ELF-1 (cell line): ENCODE measurements at regions not wholly inside any gene's neighbourhood (a gene's known extent, or its start where the extent isn't known, plus 50 kb on each side); places are given as distances from the start of the nearest gene placed in this dataset.
A peak's percentile ranks its signal among the peaks of the same experiment; 100 is the strongest.

Source experiments
- DNase-seq: peaks from one replicate; pipeline ENCODE4 v3.0.0-alpha.2; 2016; ENCODE audit warnings: low read depth, low spot score

DNA sequence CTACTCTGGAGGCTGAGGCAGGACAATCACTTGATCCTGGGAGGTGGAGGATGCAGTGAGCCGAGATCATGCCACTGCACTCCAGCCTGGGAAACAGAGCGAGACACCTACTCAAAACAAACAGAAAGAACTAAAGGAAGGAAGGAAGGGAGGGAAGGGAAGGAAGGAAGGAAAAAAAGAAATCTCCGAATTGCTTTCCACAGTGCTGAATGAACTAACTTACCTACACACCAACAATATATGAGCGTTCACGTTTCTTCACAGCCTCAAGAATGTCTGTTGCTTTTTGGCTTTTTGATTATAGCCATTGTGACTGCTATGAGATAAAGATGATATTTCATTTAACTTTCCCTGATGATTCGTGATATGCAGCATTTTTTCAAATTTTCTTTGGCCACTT, 1343.7 kb downstream of the LRFN5 start:
- no peak for DNase-seq

DNA sequence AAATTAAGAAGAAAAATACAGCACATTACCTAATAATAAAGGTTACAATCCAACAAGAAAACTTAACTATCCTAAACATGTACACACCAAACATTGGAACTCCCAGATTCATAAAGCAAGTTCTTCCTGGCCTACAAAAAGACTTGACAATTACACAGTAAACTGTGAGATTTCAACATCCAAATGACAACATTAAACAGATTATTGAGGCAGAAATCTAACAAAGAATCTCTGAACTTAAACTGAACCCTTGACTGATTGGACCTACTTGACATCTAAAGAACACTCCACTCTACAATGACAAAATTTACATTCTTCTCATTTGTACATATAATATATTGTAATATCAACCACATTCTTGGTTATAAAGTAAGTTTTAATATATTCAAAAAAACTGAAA, 1341.3 kb downstream of the LRFN5 start:
- no peak for DNase-seq

DNA sequence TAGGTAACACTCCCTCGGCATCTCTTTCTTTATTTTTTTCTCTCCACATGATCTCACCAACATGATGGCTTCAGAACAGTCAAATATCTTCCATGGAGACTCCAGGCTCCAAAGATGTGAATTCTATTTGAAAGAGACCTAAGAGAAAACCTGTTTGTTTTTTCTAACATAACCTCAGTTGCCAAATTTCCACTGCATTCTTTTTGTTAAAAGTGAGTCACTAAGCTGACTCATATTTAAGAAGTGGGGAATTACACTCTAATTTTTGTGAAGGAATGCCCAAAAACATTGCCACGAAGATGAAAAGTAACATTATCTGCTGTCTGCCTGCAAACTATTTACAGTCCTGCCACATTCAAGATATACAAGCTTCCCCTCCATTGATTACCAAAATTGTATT, 1337.6 kb downstream of the LRFN5 start:
- DNase-seq = no peak

DNA sequence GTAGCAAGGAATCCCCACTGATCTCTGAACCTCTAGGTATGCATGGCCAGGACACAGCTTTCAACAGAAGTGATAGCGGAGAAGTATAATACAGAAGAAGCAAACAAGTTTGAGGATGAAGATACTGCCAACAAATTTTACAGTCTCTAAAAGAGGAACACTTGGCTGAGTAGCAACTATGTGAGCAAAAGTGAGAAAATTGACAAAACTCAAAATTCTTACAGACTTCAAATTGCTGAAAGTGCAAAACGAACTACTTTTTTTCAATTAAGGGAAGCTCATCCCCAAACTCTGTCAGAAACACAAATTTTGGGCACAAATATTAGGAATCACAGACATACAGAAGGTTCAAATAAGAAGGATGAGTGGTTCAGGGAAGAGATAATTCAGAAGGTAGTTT, 1324.6 kb downstream of the LRFN5 start:
- DNase-seq = no peak

DNA sequence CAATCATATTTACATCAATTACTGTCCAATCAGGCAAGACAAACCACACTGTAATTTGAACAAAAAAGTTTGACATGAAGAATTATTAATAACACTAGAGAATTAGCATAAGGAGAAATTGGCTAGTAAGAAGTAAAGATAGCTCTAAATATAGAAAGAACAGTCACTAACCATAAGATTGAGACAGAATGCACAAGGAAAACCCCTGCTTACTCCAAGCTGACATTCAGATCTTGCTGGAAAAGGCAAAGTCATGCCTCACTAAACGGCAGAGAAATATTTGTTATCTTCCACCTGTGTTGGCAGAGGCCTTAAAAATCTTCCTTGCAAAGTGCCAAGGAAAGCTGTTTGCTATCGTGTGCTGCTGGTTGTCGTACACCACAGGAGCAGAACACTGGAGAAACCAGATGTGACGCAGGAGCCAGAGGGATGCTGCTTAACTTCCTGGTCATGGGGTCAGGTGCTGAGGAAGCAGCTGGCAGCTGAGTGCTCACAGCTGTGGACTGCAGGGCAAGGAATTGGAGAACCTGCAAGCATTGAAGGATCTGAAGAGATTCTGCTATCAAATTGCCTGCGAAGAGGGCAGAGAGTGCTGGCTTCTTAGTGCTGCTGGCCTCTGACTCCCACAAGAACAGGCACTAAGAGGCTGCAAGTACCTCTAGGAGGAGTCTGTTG, 1323.3 kb downstream of the LRFN5 start:
- DNase-seq = no peak

DNA sequence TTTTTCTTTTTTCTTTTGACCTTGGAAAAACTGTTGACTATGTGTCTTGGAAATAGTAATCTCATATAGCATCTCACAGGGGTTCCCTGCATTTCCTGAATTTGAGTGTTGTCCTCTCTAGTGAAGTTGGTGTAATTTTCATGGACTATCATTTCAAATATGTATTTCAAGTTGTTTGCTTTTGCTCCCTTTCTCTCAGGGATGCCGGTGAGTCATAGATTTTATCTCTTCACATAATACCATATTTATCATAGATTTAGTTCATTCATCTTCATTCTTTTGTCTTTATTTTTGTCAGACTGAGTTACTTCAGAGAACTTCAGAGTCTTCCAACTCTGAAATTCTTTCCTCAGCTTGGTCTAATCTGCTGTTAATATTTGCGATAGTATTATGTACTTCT, 1320.6 kb downstream of the LRFN5 start:
- no peak for DNase-seq

DNA sequence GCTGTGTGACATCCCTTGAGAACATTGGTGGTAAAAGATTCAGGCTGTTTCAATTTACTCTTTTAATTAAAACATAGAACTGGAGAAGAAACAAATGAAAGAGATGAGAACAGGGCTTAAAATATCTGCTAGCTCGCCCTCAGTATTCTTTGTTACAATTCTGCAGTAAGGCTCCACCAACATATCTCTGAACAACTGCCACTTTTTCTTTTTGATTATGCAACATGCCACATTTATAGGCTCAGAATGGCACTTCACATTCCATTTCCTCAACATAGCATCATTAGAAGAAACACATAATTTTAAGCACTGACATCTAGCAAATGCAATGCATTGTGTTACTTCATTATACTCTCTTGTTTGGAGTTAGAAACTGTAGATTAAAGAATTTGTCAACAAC, 1315.2 kb downstream of the LRFN5 start:
- DNase-seq = no peak

DNA sequence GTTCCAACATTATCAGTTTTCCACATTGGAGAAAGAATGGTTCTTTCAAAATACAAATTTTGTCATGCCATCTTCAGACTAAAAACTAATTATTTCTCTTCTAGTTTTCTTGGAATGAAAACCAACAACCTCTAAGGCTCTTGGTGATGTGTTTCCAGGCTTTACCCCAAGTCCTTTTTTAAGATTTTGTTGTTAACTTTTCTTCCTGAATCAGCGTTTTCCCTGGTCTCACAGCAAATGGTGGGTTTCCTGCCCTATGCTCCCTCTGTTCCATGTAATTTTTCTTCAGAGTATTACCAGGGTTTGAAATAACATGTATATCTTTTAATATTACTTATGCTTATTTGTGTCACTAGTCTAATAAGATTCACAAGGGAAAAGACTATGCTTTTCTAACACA, 1311.9 kb downstream of the LRFN5 start:
- DNase-seq = no peak

DNA sequence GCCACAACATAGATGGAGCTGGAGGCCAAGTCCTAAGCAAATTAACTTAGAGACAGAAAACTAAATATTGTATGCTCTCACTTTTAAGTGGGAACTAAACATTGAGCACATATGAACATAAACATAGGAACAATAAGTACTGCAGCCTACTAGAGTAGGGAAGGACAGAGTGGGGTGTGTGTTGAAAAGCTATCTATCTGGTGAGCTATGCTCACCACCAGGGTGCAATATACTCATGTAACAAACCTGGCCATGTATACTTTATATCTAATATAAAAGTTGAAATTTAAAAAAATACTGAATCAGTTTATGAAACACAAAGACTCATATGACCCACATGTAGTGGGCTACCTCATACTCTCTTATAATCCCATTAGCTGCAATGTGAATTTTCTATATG, 1305.0 kb downstream of the LRFN5 start:
- no peak for DNase-seq

DNA sequence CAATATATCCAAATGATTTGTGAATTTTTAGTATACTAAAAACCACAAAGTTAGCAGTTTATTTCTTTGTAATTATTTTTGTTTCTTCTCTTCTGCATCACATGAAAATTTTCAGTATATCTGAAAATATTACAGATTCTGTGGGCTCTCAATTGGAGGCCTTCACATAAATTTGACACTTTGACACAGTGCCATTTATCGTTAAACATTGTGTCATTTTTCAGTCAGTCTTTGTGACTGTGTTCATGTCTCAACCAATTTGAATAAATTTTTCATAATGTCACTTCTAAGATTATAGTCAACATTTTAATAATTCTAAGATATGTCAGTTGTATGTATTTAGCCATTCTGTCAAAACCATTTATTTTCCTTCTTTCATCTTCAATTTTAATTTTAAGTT, 1303.0 kb downstream of the LRFN5 start:
- DNase-seq = no peak

DNA sequence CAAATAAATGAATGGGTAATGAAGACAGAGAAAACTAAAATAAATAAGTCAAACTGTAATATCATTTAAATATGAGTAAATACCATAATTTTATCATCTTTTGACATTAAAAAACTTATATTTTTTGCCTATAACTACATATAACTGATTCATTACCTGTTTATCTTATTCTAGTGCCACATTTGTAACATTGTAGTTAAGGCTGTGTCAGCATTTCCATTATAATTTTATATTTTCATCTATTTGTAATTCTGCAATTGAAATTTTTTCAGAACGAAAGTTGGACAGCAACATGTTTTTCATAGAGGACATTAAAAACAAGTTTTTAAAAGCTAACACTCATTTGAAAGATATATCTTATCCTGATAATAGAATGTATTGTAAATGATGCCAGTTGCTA, 1286.5 kb downstream of the LRFN5 start:
- no peak for DNase-seq

DNA sequence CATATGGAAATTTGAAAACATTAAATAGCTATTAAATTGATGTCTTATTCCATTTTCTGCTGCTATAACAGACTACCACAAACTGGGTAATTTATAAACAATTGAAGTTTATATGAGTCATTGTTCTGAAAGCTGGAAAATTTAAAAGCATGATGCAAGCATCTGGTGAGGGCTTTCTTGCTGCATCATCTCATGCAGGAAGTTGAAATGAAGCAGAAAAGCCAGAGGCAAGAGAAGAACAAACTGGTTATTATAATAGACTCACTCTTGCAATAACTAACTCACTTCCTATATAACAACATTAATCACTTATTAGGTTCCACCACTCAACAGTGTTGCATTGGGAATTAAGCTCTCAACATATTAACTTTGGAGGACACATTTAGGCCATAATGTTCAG, 1277.4 kb downstream of the LRFN5 start:
- no peak for DNase-seq

DNA sequence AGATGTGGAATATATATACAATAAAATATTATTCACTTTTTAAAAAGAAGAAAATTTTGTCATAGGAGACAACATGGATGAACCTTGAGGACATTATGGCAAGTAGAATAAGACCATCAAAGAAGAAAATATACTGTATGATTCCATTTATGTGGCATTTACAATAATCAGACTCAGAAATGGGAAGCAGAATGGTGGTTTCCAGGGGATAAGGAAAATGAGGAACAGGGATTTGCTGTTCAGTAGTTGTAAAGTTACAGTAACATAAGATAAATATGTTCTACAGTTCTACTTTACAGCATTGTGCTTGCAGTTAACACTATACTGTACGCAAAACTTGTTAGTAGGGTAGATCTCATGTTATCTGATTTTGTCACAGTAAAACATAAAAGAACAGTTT, 1271.0 kb downstream of the LRFN5 start:
- no peak for DNase-seq

DNA sequence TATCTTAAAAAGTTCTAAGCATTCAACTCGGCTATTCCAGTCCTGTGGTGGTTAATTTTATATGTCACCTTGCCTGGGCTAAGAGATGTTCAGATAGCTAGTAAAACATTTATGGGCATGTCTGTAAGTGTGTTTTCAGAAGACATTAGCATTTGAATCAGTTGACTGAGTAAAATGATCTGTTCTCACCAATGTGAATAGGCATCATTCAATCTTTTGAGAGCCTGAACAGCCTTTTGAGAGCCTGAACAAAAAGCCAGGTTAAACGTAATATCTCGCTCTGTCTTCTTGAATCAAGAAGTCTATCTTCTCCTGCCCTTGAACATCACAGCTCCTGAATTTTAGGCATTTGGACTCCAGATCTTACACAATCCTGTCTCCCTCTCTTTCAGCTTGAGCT, 1266.1 kb downstream of the LRFN5 start:
- no peak for DNase-seq

DNA sequence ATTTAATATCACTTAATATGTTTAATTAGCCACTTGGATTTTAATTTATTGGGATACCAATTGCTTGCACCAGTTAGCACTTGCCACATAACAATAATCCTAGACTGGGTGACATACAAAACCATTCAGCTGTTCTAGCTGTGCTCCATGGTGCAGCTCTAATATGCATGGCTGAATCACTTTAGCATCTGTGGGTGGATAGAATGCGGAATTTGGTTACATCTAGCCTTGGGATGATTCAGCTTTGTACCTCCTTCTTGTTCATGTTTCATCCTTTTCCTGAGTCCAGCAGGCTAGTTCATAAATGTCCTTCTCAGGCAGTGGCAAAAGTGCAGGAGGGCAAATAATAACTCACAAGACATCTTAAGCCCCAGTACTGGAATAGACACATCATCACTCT, 1263.0 kb downstream of the LRFN5 start:
- DNase-seq = no peak

DNA sequence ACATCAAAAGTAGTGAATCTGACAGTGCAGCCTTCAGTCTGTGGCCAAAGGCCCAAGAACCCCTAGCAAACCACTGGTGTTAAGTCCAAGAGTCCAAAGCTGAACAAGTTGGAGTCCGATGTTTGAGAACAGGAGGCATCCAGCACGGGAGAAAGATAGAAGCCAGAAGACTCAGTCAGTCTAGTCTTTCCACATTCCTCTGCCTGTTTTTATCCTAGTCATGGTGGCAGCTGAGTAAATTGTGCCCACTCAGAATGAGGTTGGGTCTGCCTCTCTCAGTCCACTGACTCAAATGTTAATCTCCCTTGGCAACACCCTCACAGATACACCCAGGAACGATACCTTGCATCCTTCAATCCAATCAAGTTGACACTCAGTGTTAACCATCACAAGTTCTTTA, 1255.4 kb downstream of the LRFN5 start:
- peak; percentile 40 for DNase-seq

DNA sequence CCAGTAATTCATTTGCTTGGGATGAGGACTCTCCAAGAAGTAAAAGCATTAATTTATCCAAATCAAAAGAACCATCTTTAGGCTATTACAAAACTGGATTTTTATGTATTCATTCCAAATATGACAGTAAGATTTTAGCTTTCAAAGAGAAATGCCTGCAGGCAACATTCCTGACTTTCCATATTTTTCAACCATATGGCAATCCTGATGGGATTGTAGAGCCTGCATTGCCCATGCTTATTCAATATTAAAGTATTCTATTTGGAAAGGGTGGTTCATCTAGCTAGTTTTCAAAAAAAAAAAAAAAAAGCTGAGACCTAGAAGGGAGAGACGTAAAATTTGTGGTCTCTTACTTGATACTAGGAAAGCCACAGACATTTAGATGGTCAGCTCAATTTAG, 1253.7 kb downstream of the LRFN5 start:
- no peak for DNase-seq

DNA sequence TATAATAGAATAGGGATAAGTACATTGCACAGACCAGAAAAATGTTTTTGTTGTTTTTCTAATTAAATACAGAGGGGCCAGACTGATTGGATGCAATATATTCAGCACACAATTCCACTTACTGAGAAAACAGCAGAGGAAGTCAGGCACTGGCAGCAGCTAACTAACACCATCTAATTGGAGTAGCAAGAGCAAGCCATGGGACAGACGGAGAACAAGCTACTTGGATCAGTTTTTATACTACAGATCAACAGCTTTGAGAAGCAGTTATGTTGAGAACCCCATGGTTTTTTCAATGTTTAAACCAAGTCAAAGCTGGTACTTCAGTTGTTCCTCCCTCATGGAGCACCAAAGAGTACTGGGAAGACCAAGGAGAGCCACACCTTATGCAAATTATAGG, 1249.4 kb downstream of the LRFN5 start:
- no peak for DNase-seq

DNA sequence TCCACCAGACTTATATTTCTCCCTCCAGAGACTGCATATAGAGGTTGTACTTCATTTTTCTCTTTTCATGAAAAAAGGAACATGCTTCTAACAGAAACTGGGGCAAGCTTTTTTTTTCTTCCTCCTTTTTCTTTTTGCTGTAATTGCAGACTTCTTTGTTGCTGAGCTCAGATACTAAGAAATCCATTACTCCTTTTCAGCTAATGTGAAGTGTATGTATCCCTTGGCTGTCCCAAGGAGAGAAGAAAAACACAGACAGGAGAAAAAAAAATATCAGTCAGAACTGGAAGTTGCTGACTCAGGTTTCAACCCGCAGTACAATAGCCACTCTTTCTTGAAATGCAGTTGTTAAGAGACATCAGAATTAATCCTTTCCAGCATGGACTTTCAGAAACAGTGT, 1248.4 kb downstream of the LRFN5 start:
- DNase-seq = no peak

DNA sequence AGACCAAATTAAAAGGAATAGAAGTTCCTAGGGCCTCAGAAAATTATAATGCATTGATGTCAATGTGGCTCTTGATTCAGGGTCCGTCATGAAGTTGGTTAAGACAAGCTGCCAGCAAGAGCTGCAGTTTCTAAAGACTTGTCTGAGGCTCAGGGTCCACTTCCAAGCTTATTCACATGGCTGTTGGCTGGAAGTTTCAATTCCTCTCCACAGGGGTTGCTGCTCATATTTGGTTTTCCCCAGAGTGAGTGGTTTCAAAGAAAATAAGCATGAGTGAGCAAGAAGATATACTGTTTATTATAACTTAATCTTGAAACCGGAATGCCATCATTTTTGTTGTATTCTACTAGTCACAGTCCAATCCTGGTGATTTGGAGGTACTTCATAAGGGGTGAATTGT, 1247.4 kb downstream of the LRFN5 start:
- no peak for DNase-seq

DNA sequence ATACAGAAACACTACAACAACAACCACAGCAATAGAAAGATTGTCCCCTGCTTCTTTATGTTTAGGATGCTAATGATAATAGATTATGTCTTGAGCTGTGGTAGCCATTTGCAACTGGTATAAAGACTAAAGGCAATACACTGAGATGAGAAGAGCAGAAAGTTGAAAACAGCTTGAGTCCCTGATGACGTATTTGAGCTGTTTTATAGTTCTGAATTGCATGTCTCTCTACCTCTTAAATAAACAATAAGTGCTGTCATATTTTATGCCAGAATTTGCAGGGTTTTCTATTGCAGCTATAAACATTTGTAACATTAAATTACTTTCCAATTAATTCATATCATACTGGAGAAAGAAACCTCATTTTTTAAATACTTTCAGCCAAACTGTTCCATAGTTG, 1242.0 kb downstream of the LRFN5 start:
- DNase-seq = no peak

DNA sequence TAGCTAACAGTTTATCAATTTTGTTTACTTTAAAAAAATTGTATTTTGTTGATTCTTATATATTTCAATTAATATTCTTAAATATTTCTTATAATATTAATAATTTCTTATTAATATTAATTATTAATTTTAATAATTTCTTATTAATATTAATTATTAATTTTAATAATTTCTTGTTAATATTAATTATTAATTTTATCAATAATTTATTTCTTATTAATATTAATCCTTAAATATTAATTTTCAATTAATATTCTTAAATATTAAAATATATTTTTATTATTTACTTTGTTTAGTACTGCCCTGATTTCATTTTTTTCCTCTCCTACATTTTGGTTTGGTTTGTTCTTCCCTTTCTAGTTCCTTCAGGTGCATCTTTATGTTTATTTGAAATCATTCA, 1208.1 kb downstream of the LRFN5 start:
- no peak for DNase-seq

DNA sequence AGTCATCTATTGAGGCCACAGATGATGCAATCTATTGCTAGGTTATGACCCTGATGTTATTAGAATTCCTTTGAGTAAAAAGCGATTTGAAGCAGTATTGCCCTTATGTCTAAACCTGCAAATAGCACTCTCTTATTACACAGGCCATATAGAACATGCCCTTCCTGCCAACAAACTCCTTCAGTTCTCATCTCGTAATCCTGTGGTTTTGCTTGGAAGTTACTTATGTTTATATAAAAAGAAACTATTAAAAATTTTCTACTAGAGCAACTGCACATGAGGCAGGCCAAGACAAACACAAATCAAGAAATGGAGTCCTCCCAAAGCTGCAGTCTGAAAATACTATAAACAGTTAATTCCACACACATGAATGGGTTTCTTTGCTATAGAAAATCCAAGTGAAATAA, 1200.2 kb downstream of the LRFN5 start:
- no peak for DNase-seq

DNA sequence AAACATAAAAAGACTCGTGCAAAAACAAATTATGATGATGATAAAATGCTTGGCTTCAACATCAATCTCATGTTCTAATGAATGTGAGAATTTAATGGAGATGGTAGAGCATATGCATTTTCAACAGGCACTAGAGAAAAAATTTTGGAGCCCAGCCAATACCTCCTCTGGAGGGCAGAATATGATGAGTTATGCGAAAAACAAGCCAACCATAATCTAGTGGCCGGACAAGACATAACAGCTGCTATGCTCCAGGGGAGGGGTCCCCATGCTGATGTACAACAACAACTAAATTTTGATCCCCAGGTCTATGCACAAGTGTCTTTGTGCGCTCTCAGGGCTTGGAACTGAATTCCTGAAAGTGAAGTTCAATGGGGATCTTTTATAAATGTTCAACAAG, 1197.5 kb downstream of the LRFN5 start:
- DNase-seq = no peak
